Tibial nerve (tissue), 4 donors: ENCODE measurements at regions not wholly inside any gene's neighbourhood (a gene's known extent, or its start where the extent isn't known, plus 50 kb on each side); places are given as distances from the start of the nearest gene placed in this dataset.

Experiments used
- CTCF ChIP-seq, 5 experiments: fragments of 200-600 bp in 3 of 5; fragments of 450-650 bp in 2 of 5; sonication (generic) in 3 of 5; IDR thresholded peaks; one replicate each; pipeline ENCODE4 v1.5.1; 2016 to 2019; ENCODE audit warnings: antibody characterized with exemption in 5 of 5, mild to moderate bottlenecking in 3 of 5, moderate library complexity in 2 of 5
- EP300 ChIP-seq, 2 donors: sonication (generic); formaldehyde crosslinking; IDR thresholded peaks; one replicate each; pipeline ENCODE4 v1.6.1; 2017; ENCODE audit warnings: antibody characterized with exemption in 2 of 2, mild to moderate bottlenecking in 1 of 2
- POLR2A ChIP-seq, 2 donors: fragments of 450-650 bp; IDR thresholded peaks; one replicate each; pipeline ENCODE4 v1.6.1; 2017; ENCODE audit warnings: antibody characterized with exemption in 2 of 2, mild to moderate bottlenecking in 2 of 2, moderate library complexity in 2 of 2

GRCh38 chrX:40418813-40419195 lies 162.0 kb upstream of the ATP6AP2 start:
- TF ChIP-seq CTCF (IDR thresholded peaks at IDR 0.05) (no peak), EP300 (IDR thresholded peaks at IDR 0.05) (no peak), POLR2A (IDR thresholded peaks at IDR 0.05) (no peak)
